ENCODE measurements at regions not wholly inside any gene's neighbourhood (a gene's known extent, or its start where the extent isn't known, plus 50 kb on each side); places are given as distances from the start of the nearest gene placed in this dataset.

DNA sequence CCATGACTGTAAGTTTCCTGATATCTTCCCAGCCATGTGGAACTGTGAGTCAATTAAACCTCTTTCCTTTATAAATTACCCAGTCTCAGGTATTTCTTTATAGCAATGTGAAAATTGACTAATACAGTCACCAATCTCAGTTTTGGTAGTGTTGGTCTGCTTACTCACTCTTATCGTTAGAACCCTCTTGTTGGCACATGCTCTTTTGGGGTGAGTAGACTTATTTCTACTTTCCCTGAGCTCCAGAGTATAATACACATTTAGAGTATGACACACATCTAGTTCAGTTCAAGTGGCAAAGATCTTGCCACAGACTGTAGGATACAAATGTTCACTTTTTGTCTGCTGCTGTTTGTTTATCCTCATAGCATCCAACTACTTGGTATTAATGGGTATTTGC, 347.5 kb upstream of the CELF4 start:
- intact Hi-C loops (cut with DNase I; ENCODE audit: low total_unique reads) (no loop called here), in situ Hi-C loops (cut with MboI; ENCODE audit: low pct_ligation_motif_present in 1 of 4, low pct_unique_long_range_greater_than_20kb in 1 of 4, low sequenced_read_pairs in 3 of 4) (no loop called here)
- DNase-seq: no peak
- no peak overlapping the region for H3K4me3 ChIP-seq
- no peaks in the 10 kb centered on the region for H3K36me3 ChIP-seq
- H3K4me1 ChIP-seq: no peaks in the 10 kb centered on the region
- 86 to 89% methylated on average over 1 of the region's 1 CpG for WGBS, 2 donors (ENCODE audit: low coverage in 1 of 2)
- H3K27ac ChIP-seq: no peak overlapping the region
- no peaks in the 10 kb centered on the region for H3K27me3 ChIP-seq
- H3K9me3 ChIP-seq: no peaks in the 10 kb centered on the region
- TF ChIP-seq EP300 (IDR thresholded peaks at IDR 0.05; ENCODE audit: low read depth) (no peak), POLR2AphosphoS5 (IDR thresholded peaks at IDR 0.05) (no peak), POLR2A (IDR thresholded peaks at IDR 0.05) (no peak)
- TF ChIP-seq, protein P1, sequence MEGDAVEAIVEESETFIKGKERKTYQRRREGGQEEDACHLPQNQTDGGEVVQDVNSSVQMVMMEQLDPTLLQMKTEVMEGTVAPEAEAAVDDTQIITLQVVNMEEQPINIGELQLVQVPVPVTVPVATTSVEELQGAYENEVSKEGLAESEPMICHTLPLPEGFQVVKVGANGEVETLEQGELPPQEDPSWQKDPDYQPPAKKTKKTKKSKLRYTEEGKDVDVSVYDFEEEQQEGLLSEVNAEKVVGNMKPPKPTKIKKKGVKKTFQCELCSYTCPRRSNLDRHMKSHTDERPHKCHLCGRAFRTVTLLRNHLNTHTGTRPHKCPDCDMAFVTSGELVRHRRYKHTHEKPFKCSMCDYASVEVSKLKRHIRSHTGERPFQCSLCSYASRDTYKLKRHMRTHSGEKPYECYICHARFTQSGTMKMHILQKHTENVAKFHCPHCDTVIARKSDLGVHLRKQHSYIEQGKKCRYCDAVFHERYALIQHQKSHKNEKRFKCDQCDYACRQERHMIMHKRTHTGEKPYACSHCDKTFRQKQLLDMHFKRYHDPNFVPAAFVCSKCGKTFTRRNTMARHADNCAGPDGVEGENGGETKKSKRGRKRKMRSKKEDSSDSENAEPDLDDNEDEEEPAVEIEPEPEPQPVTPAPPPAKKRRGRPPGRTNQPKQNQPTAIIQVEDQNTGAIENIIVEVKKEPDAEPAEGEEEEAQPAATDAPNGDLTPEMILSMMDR (IDR thresholded peaks at IDR 0.05): no peak

GRCh38 chr18:37902344-37902743, 336.7 kb upstream of the CELF4 start:
- Histone ChIP-seq H3K4me3 (no peak overlapping the region), H3K27ac (no peak overlapping the region), H3K4me1 (no peaks in the 10 kb centered on the region), H3K36me3 (no peaks in the 10 kb centered on the region), H3K9me3 (no peaks in the 10 kb centered on the region), H3K27me3 (no peaks in the 10 kb centered on the region)
- 76 to 77% methylated on average over 1 to 2 of the region's 2 CpGs for WGBS, 2 donors (ENCODE audit: low coverage in 1 of 2)
- DNase-seq: no peak
- intact Hi-C loops (cut with DNase I; ENCODE audit: low total_unique reads) (loop anchor here (5.0 kb wide), 1 partner anchor 1710 kb away; no protein-coding TSS in a partner anchor), in situ Hi-C loops (cut with MboI; ENCODE audit: low pct_ligation_motif_present in 1 of 4, low pct_unique_long_range_greater_than_20kb in 1 of 4, low sequenced_read_pairs in 3 of 4) (no loop called here)
- TF ChIP-seq EP300 (IDR thresholded peaks at IDR 0.05; ENCODE audit: low read depth): no peak
- no peak for TF ChIP-seq POLR2A (IDR thresholded peaks at IDR 0.05)
- TF ChIP-seq, protein P1 (IDR thresholded peaks at IDR 0.05): no peak
- no peak for TF ChIP-seq POLR2AphosphoS5 (IDR thresholded peaks at IDR 0.05)

- DNase-seq: no peak
- Histone ChIP-seq H3K4me1 (no peaks in the 10 kb centered on the region), H3K27me3 (no peaks in the 10 kb centered on the region), H3K27ac (no peak overlapping the region), H3K4me3 (no peak overlapping the region), H3K9me3 (no peaks in the 10 kb centered on the region), H3K36me3 (no peaks in the 10 kb centered on the region)
- in situ Hi-C loops (cut with MboI; ENCODE audit: low pct_ligation_motif_present in 1 of 4, low pct_unique_long_range_greater_than_20kb in 1 of 4, low sequenced_read_pairs in 3 of 4) (no loop called here), intact Hi-C loops (cut with DNase I; ENCODE audit: low total_unique reads) (loop anchor here (5.0 kb wide), 1 partner anchor 1712 kb away; no protein-coding TSS in a partner anchor)
- TF ChIP-seq POLR2AphosphoS5 (IDR thresholded peaks at IDR 0.05) (no peak), EP300 (IDR thresholded peaks at IDR 0.05; ENCODE audit: low read depth) (no peak), POLR2A (IDR thresholded peaks at IDR 0.05) (no peak)
- TF ChIP-seq, protein P1 (IDR thresholded peaks at IDR 0.05): no peak
- 33 to 37% methylated on average over 1 to 2 of the region's 2 CpGs for WGBS, 2 donors (ENCODE audit: low coverage in 1 of 2)
Observed at GRCh38 chr18:37900326-37900725, 334.7 kb upstream of the CELF4 start.

- 63 to 71% methylated on average over 5 of the region's 5 CpGs for WGBS, 2 donors (ENCODE audit: low coverage in 1 of 2)
Observed at GRCh38 chr18:37889963-37890362, 324.4 kb upstream of the CELF4 start.

More at GRCh38 chr18:37889963-37890362, 324.4 kb upstream of the CELF4 start:
- intact Hi-C loops (cut with DNase I; ENCODE audit: low total_unique reads) (no loop called here), in situ Hi-C loops (cut with MboI; ENCODE audit: low pct_ligation_motif_present in 1 of 4, low pct_unique_long_range_greater_than_20kb in 1 of 4, low sequenced_read_pairs in 3 of 4) (no loop called here)
- Histone ChIP-seq H3K27me3 (no peaks in the 10 kb centered on the region), H3K9me3 (no peaks in the 10 kb centered on the region), H3K36me3 (no peaks in the 10 kb centered on the region), H3K4me3 (no peak overlapping the region), H3K4me1 (no peaks in the 10 kb centered on the region), H3K27ac (no peak overlapping the region)
- TF ChIP-seq, protein P1 (IDR thresholded peaks at IDR 0.05): no peak
- TF ChIP-seq POLR2AphosphoS5 (IDR thresholded peaks at IDR 0.05) (no peak), POLR2A (IDR thresholded peaks at IDR 0.05) (no peak)
- DNase-seq: no peak
